ENCODE measurements at regions not wholly inside any gene's neighbourhood (a gene's known extent, or its start where the extent isn't known, plus 50 kb on each side); places are given as distances from the start of the nearest gene placed in this dataset.
"Not testable (repeated sequence)": the region's sequence is repeated elsewhere in the genome, so short reads cannot be mapped to it uniquely, and the experiment has no call there.

- no peak overlapping the region for H3K27ac ChIP-seq
- DNase-seq (ENCODE audit: low spot score in 2 of 2): no peak
- no peaks in the 10 kb centered on the region for H3K9me3 ChIP-seq
- H3K36me3 ChIP-seq: no peaks in the 10 kb centered on the region
- intact Hi-C loops (cut with DNase I): no loop called here
- peaks cover 0 to 6% of the 10 kb centered on the region in 2 donors for H3K4me1 ChIP-seq
- no peak for TF ChIP-seq CTCF (IDR thresholded peaks at IDR 0.05)
- H3K4me3 ChIP-seq: no peak overlapping the region
- H3K27me3 ChIP-seq: no peaks in the 10 kb centered on the region
Observed at GRCh38 chr14:54258382-54258781, 138.4 kb upstream of the CDKN3 start.

GRCh38 chr14:54259821-54260220 lies 137.0 kb upstream of the CDKN3 start:
- Histone ChIP-seq H3K36me3 (no peaks in the 10 kb centered on the region), H3K27ac (no peak overlapping the region), H3K9me3 (no peaks in the 10 kb centered on the region), H3K4me3 (no peak overlapping the region), H3K4me1 (no peaks in the 10 kb centered on the region), H3K27me3 (no peaks in the 10 kb centered on the region)
- intact Hi-C loops (cut with DNase I): no loop called here
- DNase-seq (ENCODE audit: low spot score in 2 of 2): no peak
- TF ChIP-seq CTCF (IDR thresholded peaks at IDR 0.05): no peak

- Histone ChIP-seq H3K27ac (no peak overlapping the region), H3K27me3 (no peaks in the 10 kb centered on the region), H3K4me3 (no peak overlapping the region), H3K4me1 (no peaks in the 10 kb centered on the region), H3K9me3 (no peaks in the 10 kb centered on the region), H3K36me3 (no peaks in the 10 kb centered on the region)
- intact Hi-C loops (cut with DNase I): no loop called here
- DNase-seq (ENCODE audit: low spot score in 2 of 2): no peak
- TF ChIP-seq CTCF (IDR thresholded peaks at IDR 0.05): no peak
Observed at GRCh38 chr14:54261283-54261682, 135.5 kb upstream of the CDKN3 start.

GRCh38 chr14:54266616-54267015 lies 130.2 kb upstream of the CDKN3 start:
- H3K4me1 ChIP-seq; H3K27ac ChIP-seq; H3K9me3 ChIP-seq; H3K36me3 ChIP-seq; H3K4me3 ChIP-seq; DNase-seq (ENCODE audit: low spot score in 2 of 2); intact Hi-C loops (cut with DNase I); H3K27me3 ChIP-seq: not testable (repeated sequence)

- Histone ChIP-seq H3K27me3 (no peaks in the 10 kb centered on the region), H3K27ac (no peak overlapping the region), H3K4me1 (no peaks in the 10 kb centered on the region), H3K36me3 (no peaks in the 10 kb centered on the region), H3K4me3 (no peak overlapping the region), H3K9me3 (no peaks in the 10 kb centered on the region)
- intact Hi-C loops (cut with DNase I): no loop called here
- TF ChIP-seq CTCF (IDR thresholded peaks at IDR 0.05): no peak
- no peak for DNase-seq (ENCODE audit: low spot score in 2 of 2)
Observed at GRCh38 chr14:54267172-54267571, 129.6 kb upstream of the CDKN3 start.

GRCh38 chr14:54275997-54276725 lies 120.6 kb upstream of the CDKN3 start:
- H3K27me3 ChIP-seq: no peaks in the 10 kb centered on the region
- H3K4me1 ChIP-seq: no peaks in the 10 kb centered on the region
- intact Hi-C loops (cut with DNase I): no loop called here
- DNase-seq (ENCODE audit: low spot score in 2 of 2): no peak
- no peak for TF ChIP-seq CTCF (IDR thresholded peaks at IDR 0.05)
- H3K36me3 ChIP-seq: no peaks in the 10 kb centered on the region
- H3K27ac ChIP-seq: no peak overlapping the region
- H3K9me3 ChIP-seq: no peaks in the 10 kb centered on the region
- H3K4me3 ChIP-seq: no peak overlapping the region
